ENCODE measurements at regions not wholly inside any gene's neighbourhood (a gene's known extent, or its start where the extent isn't known, plus 50 kb on each side); places are given as distances from the start of the nearest gene placed in this dataset.
"Not testable (repeated sequence)": the region's sequence is repeated elsewhere in the genome, so short reads cannot be mapped to it uniquely, and the experiment has no call there.

DNA sequence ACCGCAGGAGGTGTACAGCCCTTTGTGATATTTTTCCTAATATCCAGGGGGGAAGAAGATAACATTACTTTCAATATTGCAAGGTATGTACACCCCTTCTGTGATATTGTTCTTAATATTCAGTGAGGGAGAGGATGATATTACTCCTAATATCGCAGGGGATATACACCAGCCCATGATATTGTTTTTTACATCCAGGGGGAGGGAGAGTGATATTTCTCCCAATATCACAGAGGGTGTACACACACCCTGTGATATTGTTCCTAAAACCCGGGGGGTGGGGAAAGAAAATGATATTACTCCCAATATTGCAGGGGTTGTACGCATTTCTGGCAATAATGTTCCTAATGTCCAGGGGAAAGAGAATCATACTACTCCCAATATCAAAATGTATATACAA lies 58.0 kb upstream of the SLC25A48 start:
- DNase-seq: no peak

DNA sequence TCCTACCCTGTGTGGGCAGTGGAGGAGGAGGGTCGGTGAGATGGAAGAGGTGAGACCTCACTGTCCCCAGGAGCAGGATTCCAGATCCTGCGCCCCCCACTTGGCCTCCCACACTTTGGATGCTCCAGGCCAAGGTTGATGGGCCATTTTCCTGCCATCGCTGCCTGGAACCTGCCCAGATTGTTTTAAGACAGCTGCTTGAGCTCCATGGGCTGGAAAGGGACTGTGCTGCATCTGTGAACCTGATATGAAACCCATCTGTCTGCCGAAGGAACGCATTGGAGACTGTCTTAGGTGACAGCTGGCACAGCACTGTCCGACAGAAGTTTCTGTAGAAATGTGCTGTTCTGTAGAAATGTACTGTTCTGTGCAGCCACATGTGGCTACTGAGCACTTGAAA lies 72.7 kb upstream of the SLC25A48 start:
- DNase-seq: no peak

DNA sequence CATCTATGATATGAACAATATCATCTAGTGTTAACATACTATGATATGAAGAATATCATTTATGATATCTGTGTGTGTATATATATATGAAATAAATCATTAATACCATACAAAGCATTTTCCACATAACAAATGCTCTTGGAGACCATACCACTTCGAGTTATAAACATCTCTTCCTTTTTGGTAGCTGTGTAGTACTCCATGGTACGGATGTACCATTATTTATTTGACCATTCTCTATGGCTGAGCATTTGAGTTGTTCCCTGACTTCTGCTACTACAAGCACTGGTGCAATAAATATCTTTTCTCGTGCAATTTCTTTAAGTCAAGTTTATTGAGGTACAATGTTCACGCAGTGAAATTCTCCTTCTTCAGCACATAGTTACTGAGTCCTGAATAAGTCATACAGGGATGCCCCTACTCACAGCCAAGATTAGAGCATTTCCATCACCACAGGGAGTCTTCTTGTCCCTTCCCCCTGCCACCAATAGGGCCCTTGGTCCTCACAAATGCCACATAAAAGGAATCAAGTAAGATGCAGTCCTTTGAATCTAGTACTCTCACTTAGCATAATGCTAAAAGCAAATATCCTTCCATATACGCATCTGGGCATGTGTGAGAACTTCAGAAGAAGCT lies 75.2 kb upstream of the SLC25A48 start:
- no peak for DNase-seq

DNA sequence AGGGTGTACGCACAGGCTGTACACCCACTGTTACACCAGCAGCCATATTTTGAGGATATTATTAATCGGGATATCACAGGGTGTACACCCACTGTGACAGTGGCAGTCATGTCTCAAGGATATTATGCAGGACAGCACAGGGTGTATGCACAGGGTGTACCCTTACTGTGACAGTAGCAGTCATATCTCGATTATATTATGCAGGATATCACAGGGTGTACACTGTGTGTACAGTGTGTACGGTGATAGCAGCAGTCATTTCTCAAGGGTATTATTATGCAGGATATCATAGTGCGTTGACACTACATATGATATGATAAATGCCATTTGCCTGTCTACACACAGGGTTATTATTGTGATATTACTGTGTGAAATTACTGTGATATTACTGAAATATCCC lies 80.5 kb upstream of the SLC25A48 start:
- DNase-seq: no peak

DNA sequence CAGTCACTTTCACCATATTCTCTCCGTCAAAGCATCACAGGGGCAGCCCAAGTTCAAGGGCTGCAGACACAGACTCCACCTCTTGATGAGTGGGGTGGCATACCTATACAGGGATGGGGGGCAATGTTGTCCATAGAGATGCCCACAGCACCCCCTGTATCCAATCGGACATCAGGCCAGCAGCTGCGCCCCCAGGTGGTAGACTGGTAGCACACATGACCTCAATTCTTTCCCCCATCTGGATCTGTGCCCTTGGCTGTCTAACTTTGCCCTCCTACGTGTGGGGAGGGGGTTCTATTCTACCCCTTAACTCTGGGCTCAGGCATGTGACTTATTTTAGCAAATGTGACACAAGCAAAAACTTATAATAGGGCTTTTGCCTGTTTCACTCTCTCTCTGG lies 84.0 kb upstream of the SLC25A48 start:
- no peak for DNase-seq

DNA sequence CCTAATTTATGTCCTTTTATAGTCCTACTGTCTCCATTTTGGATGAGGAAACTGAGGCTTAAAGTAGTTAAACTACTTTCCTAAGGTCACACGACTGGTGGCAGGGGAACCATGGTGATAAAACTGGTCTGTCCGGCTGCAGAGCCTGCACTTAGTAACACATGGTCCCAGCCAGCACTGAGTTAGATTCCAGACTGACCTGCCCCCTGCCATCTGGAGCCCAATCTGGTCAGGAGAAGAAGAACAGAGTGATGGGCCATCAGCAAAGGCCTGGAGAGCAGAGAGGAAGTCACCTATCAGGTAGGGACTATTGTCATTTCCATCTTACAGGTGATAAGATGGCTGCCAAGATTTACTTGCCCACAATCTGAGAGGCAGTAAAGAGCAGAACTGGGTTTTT lies 86.6 kb upstream of the SLC25A48 start:
- no peak for DNase-seq

DNA sequence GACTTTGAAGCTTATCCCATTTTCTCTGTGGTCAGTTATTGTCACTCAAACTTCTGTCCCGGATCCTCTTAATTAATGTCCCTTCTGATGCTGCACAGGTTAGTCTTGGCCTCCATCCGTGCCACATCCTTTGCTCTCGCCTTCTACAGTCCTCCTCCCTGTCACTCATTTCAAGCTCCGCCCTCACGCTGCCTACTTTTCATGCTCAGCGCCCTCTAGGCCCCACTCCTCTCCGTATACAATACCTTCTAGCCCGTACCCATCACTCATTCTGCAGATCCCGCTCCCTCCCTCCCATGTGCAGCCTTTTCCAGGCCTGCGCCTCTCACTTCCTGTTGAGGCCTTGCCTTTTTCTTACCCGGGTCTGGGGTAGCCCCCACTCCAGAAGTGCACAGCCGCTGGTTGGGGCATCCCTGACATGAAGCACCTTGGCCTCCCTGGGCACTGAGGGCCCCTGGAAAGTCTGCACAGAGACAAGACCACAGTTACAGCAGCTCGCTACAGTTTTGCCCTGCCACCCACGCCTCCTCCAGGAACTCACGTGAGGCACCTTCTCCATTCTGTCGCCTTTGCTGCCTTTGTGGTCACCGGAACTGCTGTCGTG lies 88.5 kb upstream of the SLC25A48 start:
- DNase-seq: no peak

DNA sequence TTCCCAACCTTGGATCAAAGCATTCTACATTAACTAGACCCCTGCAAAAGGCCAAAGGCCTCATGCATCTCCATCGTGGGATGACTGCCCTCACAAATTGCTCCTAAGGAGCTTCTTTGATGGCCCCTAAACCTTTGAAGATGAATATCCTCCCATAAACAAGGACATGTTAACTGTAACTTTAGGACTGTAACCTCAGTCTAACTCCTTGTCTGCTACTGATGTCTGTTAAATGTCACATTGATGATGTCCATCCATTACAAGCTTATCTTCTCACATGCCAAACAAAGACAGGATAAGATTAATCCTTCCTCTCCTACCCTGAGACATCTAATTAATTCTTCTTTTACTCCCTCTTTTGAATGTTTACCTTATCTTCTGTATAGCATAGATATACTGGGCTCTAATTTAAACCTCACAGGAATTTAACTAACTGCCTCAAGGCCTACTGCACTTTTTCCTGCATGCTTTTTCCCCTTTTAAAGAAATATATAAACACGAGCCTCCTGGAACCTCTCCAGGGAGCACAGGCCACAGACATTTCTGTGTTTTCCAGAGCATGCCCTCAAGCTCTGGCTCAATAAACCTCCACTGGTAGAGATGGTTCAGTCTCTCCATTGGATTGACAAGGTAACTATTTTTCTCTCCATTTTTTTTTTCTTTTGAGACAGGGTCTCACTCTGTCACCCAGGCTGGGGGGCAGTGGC lies 90.6 kb upstream of the SLC25A48 start:
- DNase-seq: no peak

DNA sequence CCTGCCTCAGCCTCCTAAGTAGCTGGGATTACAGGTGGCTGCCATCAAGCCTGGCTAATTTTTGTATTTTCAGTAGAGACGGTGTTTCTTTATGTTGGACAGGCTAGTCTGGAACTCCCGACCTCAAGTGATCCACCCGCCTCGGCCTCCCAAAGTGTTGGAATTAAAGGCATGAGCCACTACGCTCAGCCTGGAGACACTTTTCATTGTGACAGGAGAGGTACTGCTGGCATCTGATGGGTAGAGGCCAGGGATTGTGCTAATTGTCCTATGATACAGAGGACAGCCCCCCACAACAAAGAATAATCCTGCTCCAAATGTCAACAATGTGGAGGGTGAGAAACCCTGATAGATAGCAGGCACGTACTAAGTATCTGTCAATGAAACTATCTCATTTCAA lies 91.3 kb upstream of the SLC25A48 start:
- DNase-seq: no peak

DNA sequence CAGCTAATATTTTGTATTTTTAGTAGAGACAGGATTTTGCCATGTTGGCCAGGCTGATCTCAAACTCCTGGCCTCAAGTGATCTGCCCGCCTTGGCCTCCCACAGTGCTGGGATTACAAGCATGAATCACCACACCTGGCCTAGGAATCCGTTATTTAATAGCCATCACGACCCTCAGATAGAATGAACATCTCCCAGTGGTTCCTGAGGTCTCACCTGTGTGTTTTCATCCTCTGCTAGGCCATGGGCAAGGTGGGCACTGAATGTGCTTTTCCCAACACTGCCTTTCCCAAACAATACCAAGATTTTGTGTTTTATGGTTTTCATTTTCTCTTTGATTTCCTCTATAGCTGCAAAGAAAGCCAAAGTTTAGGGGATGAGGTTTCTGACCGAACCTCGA lies 92.2 kb upstream of the SLC25A48 start:
- not testable (repeated sequence) for DNase-seq

DNA sequence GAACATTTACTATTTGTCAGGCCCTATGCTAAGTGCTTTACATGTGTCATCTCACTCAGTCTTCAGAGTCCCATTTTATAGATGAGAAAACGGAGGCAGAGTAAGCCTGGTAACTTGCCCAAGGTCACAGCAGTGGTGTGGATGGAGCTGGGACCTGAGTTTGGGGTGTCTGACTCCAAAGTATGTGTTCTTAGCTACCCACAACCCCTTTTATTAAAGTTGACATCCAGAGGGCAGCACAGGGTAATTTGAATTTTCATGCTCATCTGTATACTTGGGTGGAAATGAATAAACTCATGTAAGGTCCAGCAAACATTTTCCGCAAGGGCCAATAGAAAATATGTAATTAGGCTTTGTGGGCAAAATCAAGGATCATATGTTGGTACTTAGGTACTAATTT lies 93.4 kb upstream of the SLC25A48 start:
- no peak for DNase-seq

DNA sequence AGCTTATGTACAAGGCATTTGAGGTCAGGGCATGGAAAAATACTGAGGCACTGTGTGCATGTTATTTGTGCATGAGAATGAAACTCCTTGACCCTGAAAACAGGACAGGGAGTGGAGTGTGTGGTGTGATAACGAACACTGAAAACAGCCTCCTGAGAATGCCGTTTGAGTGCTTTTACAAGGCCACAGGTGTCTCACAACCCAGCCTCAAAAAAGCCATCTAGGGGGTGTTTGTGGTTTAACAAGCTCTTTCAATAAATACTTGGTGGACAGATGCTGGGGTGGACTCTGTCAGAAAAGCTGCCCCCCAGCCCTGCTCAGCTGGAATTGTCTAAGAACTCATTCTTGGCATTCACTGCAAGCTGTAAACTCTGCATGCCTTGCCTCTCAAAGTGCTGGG lies 94.0 kb upstream of the SLC25A48 start:
- no peak for DNase-seq

DNA sequence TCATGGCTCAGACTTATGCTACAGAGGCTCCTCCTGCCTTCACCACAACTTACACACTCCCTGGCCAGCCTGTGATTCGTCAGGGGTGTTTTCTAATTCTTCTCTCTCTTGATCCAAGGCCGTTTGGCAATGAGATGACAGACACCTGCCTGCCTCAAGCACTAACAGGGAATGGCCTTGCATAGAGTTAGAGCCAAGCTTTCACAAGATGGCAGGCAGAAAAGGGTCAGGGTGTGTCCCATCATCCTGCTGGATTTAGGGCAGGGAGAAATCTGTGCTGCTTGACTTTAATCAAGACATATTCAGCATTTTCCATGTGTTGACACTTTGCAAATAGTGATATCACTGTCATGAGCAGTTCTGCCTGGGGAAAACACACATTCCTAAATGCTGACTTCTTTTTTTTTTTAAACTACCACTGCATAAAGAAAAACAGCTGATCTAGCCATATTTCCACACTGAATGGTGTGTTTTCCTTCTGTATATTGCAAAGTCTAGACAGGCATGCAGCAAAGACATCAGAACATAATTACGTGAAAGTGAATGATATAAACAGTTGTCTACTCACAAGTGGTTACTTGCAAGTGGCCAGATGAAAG lies 95.0 kb upstream of the SLC25A48 start:
- peak; percentile 68 for DNase-seq

DNA sequence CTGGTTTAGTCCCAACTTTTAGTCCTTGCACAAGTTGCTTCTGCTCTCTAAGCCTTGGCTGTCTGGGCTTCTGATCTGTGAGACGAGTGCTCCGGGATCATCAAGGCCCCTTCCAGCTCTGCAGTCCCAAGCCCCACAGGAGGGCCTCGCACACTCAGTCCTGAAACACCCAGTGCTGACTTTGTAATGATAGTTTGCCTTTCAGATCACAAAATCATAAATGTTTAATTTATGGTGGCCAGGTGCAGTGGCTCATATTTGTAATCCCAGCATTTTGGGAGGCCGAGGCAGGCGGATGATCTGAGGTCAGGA lies 95.9 kb upstream of the SLC25A48 start:
- DNase-seq: no peak

DNA sequence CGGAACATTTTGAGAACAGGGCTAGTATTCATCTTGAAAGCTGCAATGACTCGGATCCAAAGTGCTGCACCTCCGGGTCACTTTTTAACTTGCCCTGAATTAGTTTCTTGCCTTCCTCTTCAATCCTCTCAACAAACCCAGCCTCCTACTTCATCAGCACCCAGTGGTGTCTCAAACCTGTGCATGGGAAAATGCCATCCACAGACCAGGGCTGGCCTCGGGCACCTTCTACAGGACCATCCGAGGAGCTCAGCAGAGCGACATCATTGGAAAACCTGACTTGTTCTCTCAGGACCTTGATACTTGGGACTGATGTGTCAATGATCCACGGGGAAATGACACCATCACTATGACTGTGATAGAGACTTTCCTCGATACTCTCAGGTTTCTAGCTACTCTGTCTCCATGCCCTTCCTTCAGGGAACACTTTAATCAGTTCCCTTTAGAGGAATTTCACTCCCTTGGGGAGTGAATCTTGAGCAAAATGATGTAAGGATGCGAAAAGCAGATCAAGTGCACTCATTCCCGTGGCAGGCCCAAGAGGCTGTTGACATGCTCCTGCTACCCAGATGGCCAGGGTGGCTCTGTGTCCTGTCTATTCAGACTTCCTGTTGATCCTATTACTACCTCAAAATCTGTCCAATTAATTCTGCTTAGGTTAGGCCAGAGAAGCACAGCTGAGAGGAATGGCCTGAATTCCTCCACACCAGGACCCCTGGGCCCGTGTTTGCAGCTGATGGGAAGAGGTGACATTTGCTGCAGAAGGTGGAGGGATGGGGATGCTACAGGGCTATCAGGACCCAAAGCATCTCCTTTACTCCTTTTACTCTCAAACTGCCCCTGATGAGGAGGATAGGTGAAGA lies 96.5 kb upstream of the SLC25A48 start:
- no peak for DNase-seq

DNA sequence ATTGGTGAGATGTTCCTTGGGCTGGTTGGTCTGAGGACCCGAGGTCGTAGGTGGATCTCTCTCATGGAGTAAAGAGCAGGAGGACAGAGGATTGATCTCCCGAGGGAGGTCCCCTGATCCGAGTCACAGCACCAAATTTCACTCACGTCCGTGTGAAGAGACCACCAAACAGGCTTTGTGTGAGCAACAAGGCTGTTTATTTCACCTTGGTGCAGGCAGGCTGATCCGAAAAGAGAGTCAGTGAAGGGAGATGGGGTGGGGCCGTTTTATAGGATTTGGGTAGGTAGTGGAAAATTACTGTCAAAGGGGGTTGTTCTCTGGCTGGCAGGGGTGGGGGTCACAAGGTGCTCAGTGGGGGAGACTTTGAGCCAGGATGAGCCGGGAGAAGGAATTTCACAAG lies 97.5 kb upstream of the SLC25A48 start:
- not testable (repeated sequence) for DNase-seq

DNA sequence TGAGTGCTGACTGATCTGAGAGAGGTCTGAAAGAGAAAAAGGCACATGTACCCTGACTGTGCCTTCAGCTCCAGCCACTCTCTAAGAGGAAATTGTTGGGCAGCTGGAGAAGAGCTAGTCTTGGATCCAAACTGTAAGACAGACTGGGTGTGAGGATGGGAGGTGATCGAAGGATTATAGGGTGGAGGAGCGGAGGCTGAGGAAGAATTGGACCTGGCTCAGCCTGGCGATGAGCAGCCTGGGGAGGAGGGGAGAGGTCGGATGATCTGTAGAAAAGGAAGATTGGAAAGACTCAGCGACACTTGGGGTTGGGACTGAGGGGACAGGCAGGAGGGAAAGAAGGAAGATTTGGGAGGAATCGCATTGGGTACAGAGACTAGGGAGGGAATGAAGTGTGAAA lies 98.6 kb upstream of the SLC25A48 start:
- DNase-seq: no peak

DNA sequence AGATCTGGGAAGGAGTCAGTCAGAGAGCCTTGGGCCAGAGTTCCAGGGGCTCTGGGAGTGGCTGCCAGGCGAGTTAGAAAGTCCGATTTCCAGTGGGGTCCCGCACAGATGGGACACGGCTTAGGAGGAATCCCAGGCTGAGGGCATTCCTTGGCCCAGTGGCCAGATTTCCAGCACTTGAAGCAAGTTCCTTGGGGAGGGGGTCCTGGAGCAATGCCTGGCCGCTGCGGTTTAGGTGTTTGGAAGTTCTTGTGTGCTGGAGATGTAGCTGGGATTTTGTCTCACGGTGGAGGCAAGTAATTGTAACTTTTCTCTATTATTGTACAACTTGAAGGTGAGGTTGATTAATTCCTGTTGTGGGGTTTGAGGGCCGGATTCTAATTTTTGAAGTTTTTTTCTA lies 99.5 kb upstream of the SLC25A48 start:
- not testable (repeated sequence) for DNase-seq

DNA sequence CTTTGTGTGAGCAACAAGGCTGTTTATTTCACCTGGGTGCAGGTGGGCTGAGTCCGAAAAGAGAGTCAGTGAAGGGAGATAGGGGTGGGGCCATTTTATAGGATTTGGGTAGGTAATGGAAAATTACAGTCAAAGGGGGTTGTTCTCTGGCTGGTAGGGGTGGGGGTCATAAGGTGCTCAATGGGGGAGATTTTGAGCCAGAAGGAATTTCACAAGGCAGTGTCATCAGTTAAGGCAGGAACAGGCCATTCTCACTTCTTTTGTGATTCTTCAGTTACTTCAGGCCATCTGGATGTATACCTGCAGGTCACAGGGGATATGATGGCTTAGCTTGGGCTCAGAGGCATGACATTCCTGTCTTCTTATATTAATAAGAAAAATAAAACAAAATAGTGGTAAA lies 103.4 kb upstream of the SLC25A48 start:
- not testable (repeated sequence) for DNase-seq

DNA sequence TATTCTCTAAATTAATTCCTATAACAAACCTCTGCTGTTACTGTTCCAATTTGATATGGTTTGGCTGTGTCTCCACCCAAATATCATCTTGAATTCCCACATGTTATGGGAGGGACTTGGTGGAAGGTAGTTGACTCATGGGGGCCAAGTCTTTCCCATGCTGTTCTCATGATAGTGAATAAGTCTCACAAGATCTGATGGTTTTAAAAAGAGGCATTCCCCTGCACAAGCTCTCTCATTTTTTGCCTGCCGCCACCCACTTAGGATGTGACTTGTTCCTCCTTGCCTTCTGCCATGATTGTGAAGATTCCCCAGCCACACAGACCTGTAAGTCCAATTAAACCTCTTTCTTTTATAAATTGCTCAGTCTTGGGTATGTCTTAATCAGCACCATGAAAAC lies 104.3 kb upstream of the SLC25A48 start:
- DNase-seq: not testable (repeated sequence)

DNA sequence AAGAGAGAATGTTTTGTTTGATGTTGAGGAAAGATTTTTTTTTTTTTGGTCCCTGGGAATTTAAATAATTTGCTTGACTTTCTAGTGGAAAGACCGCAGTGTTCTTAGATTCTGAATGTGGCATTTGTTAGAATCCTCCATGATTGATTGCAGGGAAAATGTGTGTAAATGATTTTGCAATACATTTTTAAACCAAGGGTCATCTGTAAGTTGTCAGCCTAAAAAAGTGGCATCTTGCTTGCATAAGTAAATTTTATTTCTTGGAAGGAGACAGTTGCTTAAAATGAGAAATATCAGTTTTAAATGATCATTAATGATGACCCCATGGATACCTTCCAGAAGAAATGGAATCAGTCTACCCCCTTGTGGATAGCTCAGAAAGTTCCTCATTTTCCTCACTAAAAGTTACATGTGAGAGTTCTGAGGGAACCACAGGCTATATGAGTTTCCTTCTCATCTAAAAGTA lies 105.1 kb upstream of the SLC25A48 start:
- DNase-seq: no peak

DNA sequence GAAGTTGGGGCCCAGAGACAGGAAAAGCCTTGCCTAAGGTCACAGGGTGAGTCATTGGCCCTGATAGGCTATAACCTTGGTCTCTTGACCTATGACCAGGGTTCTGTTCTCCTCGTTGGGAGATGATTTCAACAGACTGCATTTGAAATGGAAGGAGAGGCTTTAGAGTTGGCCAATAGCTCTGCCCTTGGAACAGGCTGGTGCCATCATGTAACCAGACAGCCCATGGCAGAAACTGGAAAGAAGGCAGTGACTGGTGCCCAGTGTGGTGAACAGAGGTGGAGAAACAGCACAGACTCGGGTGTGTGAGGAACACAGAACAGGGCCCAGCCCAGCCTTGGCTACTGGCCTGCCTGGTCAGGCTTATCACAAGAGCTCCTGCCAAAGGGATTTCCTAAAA lies 109.8 kb upstream of the SLC25A48 start:
- DNase-seq: no peak

DNA sequence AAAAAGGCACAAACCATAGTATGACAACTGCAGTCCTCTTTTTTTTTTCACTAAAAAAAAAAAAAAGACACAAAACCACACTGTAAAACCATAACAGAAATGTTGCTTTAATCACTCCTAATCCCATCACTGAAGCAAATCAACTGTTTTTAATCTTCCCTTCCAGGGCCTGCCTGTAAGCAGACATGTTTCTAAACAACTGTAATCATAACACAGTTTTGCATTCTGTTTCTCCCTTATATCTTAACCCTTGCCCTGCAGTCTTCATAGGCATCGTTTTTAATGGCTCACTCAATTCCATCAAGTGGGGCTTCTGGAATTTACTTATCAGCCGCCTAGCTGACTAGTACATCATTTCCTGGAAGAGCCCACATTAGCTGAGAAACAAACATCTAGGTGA lies 111.0 kb upstream of the SLC25A48 start:
- DNase-seq: no peak
